ENCODE measurements at regions not wholly inside any gene's neighbourhood (a gene's known extent, or its start where the extent isn't known, plus 50 kb on each side); places are given as distances from the start of the nearest gene placed in this dataset.

- no peaks in the 10 kb centered on the region for H3K27me3 Mint-ChIP-seq (ENCODE audit: low read depth)
- no peak overlapping the region for H3K27ac Mint-ChIP-seq (ENCODE audit: unreplicated experiment)
- no peaks in the 10 kb centered on the region for H3K4me1 Mint-ChIP-seq
- DNase-seq (ENCODE audit: low read depth, low spot score): no peak
- H3K9me3 Mint-ChIP-seq: peaks cover 10% of the 10 kb centered on the region
- no peak for TF ChIP-seq CTCF (conservative IDR thresholded peaks at IDR 0.05)
- no peak overlapping the region for H3K4me3 Mint-ChIP-seq
- peaks cover 4% of the 10 kb centered on the region for H3K36me3 Mint-ChIP-seq (ENCODE audit: low read depth)
Observed at GRCh38 chr21:32120230-32120629, 158.6 kb downstream of the MIS18A start.

GRCh38 chr21:32119811-32120210, 159.0 kb downstream of the MIS18A start:
- H3K36me3 Mint-ChIP-seq (ENCODE audit: low read depth): peaks cover 4% of the 10 kb centered on the region
- H3K27me3 Mint-ChIP-seq (ENCODE audit: low read depth): no peaks in the 10 kb centered on the region
- TF ChIP-seq CTCF (conservative IDR thresholded peaks at IDR 0.05): no peak
- H3K4me3 Mint-ChIP-seq: no peak overlapping the region
- H3K9me3 Mint-ChIP-seq: peaks cover 10% of the 10 kb centered on the region
- no peak for DNase-seq (ENCODE audit: low read depth, low spot score)
- H3K4me1 Mint-ChIP-seq: no peaks in the 10 kb centered on the region
- no peak overlapping the region for H3K27ac Mint-ChIP-seq (ENCODE audit: unreplicated experiment)

GRCh38 chr21:32119389-32119788, 159.5 kb downstream of the MIS18A start:
- no peak overlapping the region for H3K27ac Mint-ChIP-seq (ENCODE audit: unreplicated experiment)
- peaks cover 10% of the 10 kb centered on the region for H3K9me3 Mint-ChIP-seq
- DNase-seq (ENCODE audit: low read depth, low spot score): no peak
- peaks cover 4% of the 10 kb centered on the region for H3K36me3 Mint-ChIP-seq (ENCODE audit: low read depth)
- H3K27me3 Mint-ChIP-seq (ENCODE audit: low read depth): no peaks in the 10 kb centered on the region
- no peak for TF ChIP-seq CTCF (conservative IDR thresholded peaks at IDR 0.05)
- H3K4me1 Mint-ChIP-seq: no peaks in the 10 kb centered on the region
- H3K4me3 Mint-ChIP-seq: no peak overlapping the region

GRCh38 chr21:32114419-32115035, 164.3 kb downstream of the MIS18A start:
- DNase-seq (ENCODE audit: low read depth, low spot score): no peak
- Mint-ChIP-seq H3K4me1 (no peaks in the 10 kb centered on the region), H3K27me3 (ENCODE audit: low read depth) (no peaks in the 10 kb centered on the region), H3K27ac (ENCODE audit: unreplicated experiment) (no peak overlapping the region), H3K4me3 (no peak overlapping the region), H3K36me3 (ENCODE audit: low read depth) (no peaks in the 10 kb centered on the region), H3K9me3 (peaks cover 5% of the 10 kb centered on the region)
- no peak for TF ChIP-seq CTCF (conservative IDR thresholded peaks at IDR 0.05)

- peaks cover 5% of the 10 kb centered on the region for H3K9me3 Mint-ChIP-seq
- no peaks in the 10 kb centered on the region for H3K27me3 Mint-ChIP-seq (ENCODE audit: low read depth)
- H3K27ac Mint-ChIP-seq (ENCODE audit: unreplicated experiment): no peak overlapping the region
- H3K4me3 Mint-ChIP-seq: no peak overlapping the region
- H3K36me3 Mint-ChIP-seq (ENCODE audit: low read depth): no peaks in the 10 kb centered on the region
- TF ChIP-seq CTCF (conservative IDR thresholded peaks at IDR 0.05): no peak
- DNase-seq (ENCODE audit: low read depth, low spot score): no peak
- H3K4me1 Mint-ChIP-seq: no peaks in the 10 kb centered on the region
Observed at GRCh38 chr21:32113486-32113885, 165.4 kb downstream of the MIS18A start.
